SK-N-SH (cell line): ENCODE measurements at regions not wholly inside any gene's neighbourhood (a gene's known extent, or its start where the extent isn't known, plus 50 kb on each side); places are given as distances from the start of the nearest gene placed in this dataset.

ENCODE experiments used
- CTCF ChIA-PET: fragments of 300-600, 350-600 bp; formaldehyde crosslinking; extraction: SDS; loops from one replicate; lab custom pipeline; 2021; lab: Yijun Ruan, JAX
- POLR2A ChIA-PET: fragments of 350-600 bp; sonication (Branson Sonifier 250); formaldehyde crosslinking; extraction: SDS; loops from one replicate; lab custom pipeline; 2020; ENCODE audit warnings: antibody characterized with exemption, inconsistent platforms; lab: Yijun Ruan, JAX
- DNase-seq: peaks from one replicate; pipeline ENCODE4 v3.0.0; 2012
- H2AFZ ChIP-seq: fragments of 200-600 bp; sonication (generic); 2 replicates; pipeline ENCODE4 v1.8.1; 2016; ENCODE audit warnings: antibody characterized with exemption, mild to moderate bottlenecking, low read depth
- H3F3A ChIP-seq: fragments of 200-600 bp; sonication (generic); replicated peaks from 2 replicates; pipeline ENCODE3; 2016; ENCODE audit warnings: antibody characterized with exemption, mild to moderate bottlenecking; ENCODE audit not compliant: insufficient read depth
- H3K27ac ChIP-seq, 2 experiments: fragments of 200-500 bp in 1 of 2; fragments of 200-600 bp in 1 of 2; sonication (Bioruptor generic) in 1 of 2; sonication (generic), shearing (Covaris generic) in 1 of 2; 2 replicates each; pipeline versions ENCODE4 v1.5.1 to v1.6.1; 2014 to 2016; ENCODE audit warnings: low read depth in 2 of 2, inconsistent platforms in 1 of 2, low read length in 1 of 2, mild to moderate bottlenecking in 1 of 2, mixed read lengths in 1 of 2
- H3K27me3 ChIP-seq: fragments of 200-600 bp; sonication (generic), shearing (Covaris generic); 2 replicates; pipeline ENCODE4 v1.6.1; 2016; ENCODE audit warnings: mixed run types; ENCODE audit not compliant: insufficient read depth
- H3K36me3 ChIP-seq, 2 experiments: fragments of 200-500 bp in 1 of 2; fragments of 200-600 bp in 1 of 2; sonication (Bioruptor generic) in 1 of 2; sonication (generic) in 1 of 2; replicated peaks in 1 of 2; 2 replicates each; pipeline versions ENCODE3 to v1.5.1; 2014 to 2016; ENCODE audit warnings: low read length in 1 of 2, mild to moderate bottlenecking in 1 of 2; ENCODE audit not compliant: insufficient read depth in 2 of 2, control insufficient read depth in 1 of 2
- H3K4me1 ChIP-seq, 2 experiments: fragments of 200-500 bp in 1 of 2; fragments of 200-600 bp in 1 of 2; sonication (Bioruptor generic) in 1 of 2; sonication (generic), shearing (Covaris generic) in 1 of 2; 2 replicates each; pipeline versions ENCODE4 v1.5.1 to v1.6.1; 2014 to 2016; ENCODE audit warnings: low read depth in 1 of 2, low read length in 1 of 2, mixed run types in 1 of 2; ENCODE audit not compliant: insufficient read depth in 2 of 2, control insufficient read depth in 1 of 2
- H3K4me2 ChIP-seq: fragments of 200-600 bp; sonication (generic), shearing (Covaris generic); 2 replicates; pipeline ENCODE4 v1.6.1; 2017; ENCODE audit warnings: mixed run types
- H3K4me3 ChIP-seq, 2 experiments: fragments of 200-500 bp in 1 of 2; fragments of 200-600 bp in 1 of 2; sonication (Bioruptor generic) in 1 of 2; sonication (generic), shearing (Covaris generic) in 1 of 2; 2 replicates each; pipeline versions ENCODE4 v1.5.1 to v1.8.1; 2014 to 2016; ENCODE audit warnings: low read depth in 2 of 2, inconsistent platforms in 1 of 2, low read length in 1 of 2, mild to moderate bottlenecking in 1 of 2, mixed read lengths in 1 of 2, moderate library complexity in 1 of 2
- H3K79me2 ChIP-seq: fragments of 200-600 bp; sonication (generic); 2 replicates; pipeline ENCODE4 v1.8.1; 2017; ENCODE audit warnings: mild to moderate bottlenecking; ENCODE audit not compliant: insufficient read depth
- H3K9ac ChIP-seq: fragments of 200-600 bp; sonication (generic); 2 replicates; pipeline ENCODE4 v1.6.1; 2017; ENCODE audit warnings: mixed run types
- H3K9me2 ChIP-seq: fragments of 200-600 bp; sonication (generic); 2 replicates; pipeline ENCODE4 v1.6.1; 2017; ENCODE audit warnings: mixed run types
- H3K9me3 ChIP-seq: fragments of 200-600 bp; sonication (generic); 2 replicates; pipeline ENCODE4 v1.6.1; 2017; ENCODE audit warnings: mixed run types, mild to moderate bottlenecking, moderate library complexity
- H4K20me1 ChIP-seq: fragments of 200-600 bp; sonication (generic); 2 replicates; pipeline ENCODE4 v1.6.1; 2017; ENCODE audit warnings: mild to moderate bottlenecking, mixed run types; ENCODE audit not compliant: insufficient read depth
- CHD2 ChIP-seq: fragments of 150-350 bp; IDR thresholded peaks from 2 replicates; pipeline ENCODE4 v1.6.1; 2018; ENCODE audit warnings: low read length; ENCODE audit not compliant: partially characterized antibody
- CTCF ChIP-seq: fragments of 200-600 bp; sonication (generic); IDR thresholded peaks from 2 replicates; pipeline ENCODE4 v1.6.1; 2017; ENCODE audit warnings: antibody characterized with exemption, mild to moderate bottlenecking, moderate library complexity
- ELF1 ChIP-seq: IDR thresholded peaks from 2 replicates; pipeline ENCODE4 v1.4.0; 2012
- EP300 ChIP-seq, 2 experiments: IDR thresholded peaks; 2 replicates each; pipeline versions ENCODE4 v1.4.0 to v1.6.1; 2012; ENCODE audit warnings: borderline replicate concordance in 1 of 2, low read depth in 1 of 2, low read length in 1 of 2
- FOXJ3 ChIP-seq: sonication (generic); formaldehyde crosslinking; IDR thresholded peaks from 2 replicates; pipeline ENCODE4 v1.5.1; 2020; ENCODE audit warnings: mild to moderate bottlenecking, missing genetic modification reagents
- FOXM1 ChIP-seq: IDR thresholded peaks from 2 replicates; pipeline ENCODE4 v1.4.0; 2012; ENCODE audit warnings: low read depth, mild to moderate bottlenecking
- GABPA ChIP-seq: IDR thresholded peaks from 2 replicates; pipeline ENCODE4 v1.4.0; 2012; ENCODE audit warnings: low read depth, mild to moderate bottlenecking
- IRF3 ChIP-seq: fragments of 150-350 bp; IDR thresholded peaks from 2 replicates; pipeline ENCODE4 v1.6.1; 2016; ENCODE audit warnings: mild to moderate bottlenecking, low read depth, low read length
- MEF2A ChIP-seq: IDR thresholded peaks from 2 replicates; pipeline ENCODE4 v1.4.0; 2012; ENCODE audit warnings: low read depth, borderline replicate concordance
- MXI1 ChIP-seq: IDR thresholded peaks from 2 replicates; pipeline ENCODE4 v1.6.1; 2012; ENCODE audit warnings: mild to moderate bottlenecking, low read depth, low read length, improper control_type of control experiment
- NRF1 ChIP-seq: IDR thresholded peaks from 2 replicates; pipeline ENCODE4 v1.6.1; 2012; ENCODE audit warnings: low read depth, mild to moderate bottlenecking, low read length
- POLR2AphosphoS5 ChIP-seq: IDR thresholded peaks from 2 replicates; pipeline ENCODE4 v1.6.1; 2012; ENCODE audit warnings: low read depth, low read length
- RXRA ChIP-seq: IDR thresholded peaks from 2 replicates; pipeline ENCODE4 v1.4.0; 2012; ENCODE audit warnings: low read depth, mild to moderate bottlenecking, borderline replicate concordance
- SIN3A ChIP-seq: IDR thresholded peaks from 2 replicates; pipeline ENCODE4 v1.6.1; 2012; ENCODE audit warnings: low read depth, mild to moderate bottlenecking, low read length, moderate library complexity, borderline replicate concordance
- SMC3 ChIP-seq: IDR thresholded peaks from 2 replicates; pipeline ENCODE4 v1.6.1; 2012; ENCODE audit warnings: low read depth, low read length, improper control_type of control experiment
- TAF1 ChIP-seq: IDR thresholded peaks from 2 replicates; pipeline ENCODE4 v1.6.1; 2012; ENCODE audit warnings: low read depth, mild to moderate bottlenecking, low read length, moderate library complexity, borderline replicate concordance
- WGBS: methylation state at CpG from one replicate; pipeline ENCODE4 v1.1.6; 2017; ENCODE audit warnings: low lambda C conversion rate; 5-methylcytosine and 5-hydroxymethylcytosine counted together
- TF ChIP-seq, protein P1 (sequence below): IDR thresholded peaks from 2 replicates; pipeline ENCODE4 v1.4.0; 2012; ENCODE audit warnings: low read depth, borderline replicate concordance

GRCh38 chr4:144355811-144356757, 215.6 kb upstream of the GYPA start (continued):
- TF ChIP-seq, protein P1, sequence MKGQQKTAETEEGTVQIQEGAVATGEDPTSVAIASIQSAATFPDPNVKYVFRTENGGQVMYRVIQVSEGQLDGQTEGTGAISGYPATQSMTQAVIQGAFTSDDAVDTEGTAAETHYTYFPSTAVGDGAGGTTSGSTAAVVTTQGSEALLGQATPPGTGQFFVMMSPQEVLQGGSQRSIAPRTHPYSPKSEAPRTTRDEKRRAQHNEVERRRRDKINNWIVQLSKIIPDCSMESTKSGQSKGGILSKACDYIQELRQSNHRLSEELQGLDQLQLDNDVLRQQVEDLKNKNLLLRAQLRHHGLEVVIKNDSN, result no peak
- peak in 1 of 2 experiments; percentile 23; a peak in 1 of 4 replicates for TF ChIP-seq EP300 (IDR thresholded peaks at IDR 0.05; ENCODE audit: borderline replicate concordance in 1 of 2, low read depth in 1 of 2, low read length in 1 of 2)

- no peaks in the 10 kb centered on the region for H3K9me2 ChIP-seq
- peaks cover 0 to 17% of the 10 kb centered on the region in 2 experiments; a peak in 1 of 4 replicates for H3K4me1 ChIP-seq
- no peaks in the 10 kb centered on the region for H4K20me1 ChIP-seq
- TF ChIP-seq MXI1, result no peak
- no peak for TF ChIP-seq IRF3
- peak overlapping the region in 1 of 2 experiments; percentile 63; a peak in 1 of 4 replicates for H3K27ac ChIP-seq
- peak overlapping the region in 1 of 2 experiments; percentile 5; a peak in 1 of 4 replicates for H3K4me3 ChIP-seq
- H3K36me3 ChIP-seq, result no peaks in the 10 kb centered on the region
- H3K27me3 ChIP-seq, result no peaks in the 10 kb centered on the region
- H3K79me2 ChIP-seq, result no peaks in the 10 kb centered on the region
- no peak overlapping the region for H3K9ac ChIP-seq
- peaks cover 11% of the 10 kb centered on the region for H3F3A ChIP-seq
- 12% methylated on average over 9 of the region's 9 CpGs for WGBS
- DNase-seq, result no peak
- ChIA-PET POLR2A (no interaction called here), CTCF (interaction anchor here (0.6 to 0.9 kb wide), 2 partner anchors 10 to 14 kb away, joined by 3 to 4 read pairs; no protein-coding TSS in a partner anchor)
- no peak overlapping the region for H2AFZ ChIP-seq
- H3K9me3 ChIP-seq, result no peaks in the 10 kb centered on the region
- peak overlapping the region; percentile 5; the same call in 1 of the 2 replicates for H3K4me2 ChIP-seq
These were observed 216.4 kb upstream of the GYPA start for GRCh38 chr4:144356941-144357381.

- no peak overlapping the region for H3K9ac ChIP-seq
- ChIA-PET CTCF (interaction anchor here (1.0 kb wide), 1 partner anchor 13 kb away, joined by 3 read pairs; no protein-coding TSS in a partner anchor), POLR2A (no interaction called here)
- no peaks in the 10 kb centered on the region for H3K27me3 ChIP-seq
- no peaks in the 10 kb centered on the region for H3K9me3 ChIP-seq
- DNase-seq, result no peak
- H3K4me1 ChIP-seq, result peaks cover 0 to 17% of the 10 kb centered on the region in 2 experiments; a peak in 1 of 4 replicates
- no peak overlapping the region for H3K27ac ChIP-seq
- TF ChIP-seq SIN3A (no peak), CHD2 (no peak), FOXJ3 (CRISPR knock-in tag) (no peak), FOXM1 (no peak), MEF2A (no peak), CTCF (no peak), POLR2AphosphoS5 (no peak), RXRA (no peak), NRF1 (no peak), GABPA (no peak), TAF1 (no peak), SMC3 (no peak), ELF1 (no peak)
- 11% methylated on average over 3 of the region's 3 CpGs for WGBS
- H3K9me2 ChIP-seq, result no peaks in the 10 kb centered on the region
- peaks cover 11% of the 10 kb centered on the region for H3F3A ChIP-seq
- H3K4me3 ChIP-seq, result no peak overlapping the region
- H3K79me2 ChIP-seq, result no peaks in the 10 kb centered on the region
- no peaks in the 10 kb centered on the region for H4K20me1 ChIP-seq
- no peak overlapping the region for H2AFZ ChIP-seq
- H3K4me2 ChIP-seq, result no peak overlapping the region
- no peaks in the 10 kb centered on the region for H3K36me3 ChIP-seq
These were observed 217.5 kb upstream of the GYPA start for GRCh38 chr4:144357975-144358374.
